GM19324 (cell line): ENCODE measurements at regions not wholly inside any gene's neighbourhood (a gene's known extent, or its start where the extent isn't known, plus 50 kb on each side); places are given as distances from the start of the nearest gene placed in this dataset.

Experiments
- ATAC-seq: cut with Tn5 transposase; IDR thresholded peaks from one replicate; pipeline ENCODE4 v1.9.1; 2021; ENCODE audit warnings: mild to moderate bottlenecking, moderate library complexity; ENCODE audit not compliant: unreplicated experiment, low FRiP score

GRCh38 chr2:167548396-167548795, 660.1 kb downstream of the XIRP2 start:
- no peak for ATAC-seq

GRCh38 chr2:167544602-167545001, 656.3 kb downstream of the XIRP2 start:
- ATAC-seq = no peak

GRCh38 chr2:167543721-167544120, 655.4 kb downstream of the XIRP2 start:
- no peak for ATAC-seq

GRCh38 chr2:167537743-167538142, 649.5 kb downstream of the XIRP2 start:
- ATAC-seq = no peak

- ATAC-seq = no peak
Measured at GRCh38 chr2:167534443-167534842, 646.2 kb downstream of the XIRP2 start.

- ATAC-seq = no peak
Measured at GRCh38 chr2:167524786-167525185, 636.5 kb downstream of the XIRP2 start.

GRCh38 chr2:167510071-167510759, 621.9 kb downstream of the XIRP2 start:
- no peak for ATAC-seq

- ATAC-seq = no peak
Measured at GRCh38 chr2:167509586-167509985, 621.3 kb downstream of the XIRP2 start.

- no peak for ATAC-seq
Measured at GRCh38 chr2:167508709-167509108, 620.4 kb downstream of the XIRP2 start.

- ATAC-seq = no peak
Measured at GRCh38 chr2:167506395-167506794, 618.1 kb downstream of the XIRP2 start.

- no peak for ATAC-seq
Measured at GRCh38 chr2:167504695-167505094, 616.4 kb downstream of the XIRP2 start.

- ATAC-seq = no peak
Measured at GRCh38 chr2:167504061-167504460, 615.8 kb downstream of the XIRP2 start.

- ATAC-seq = no peak
Measured at GRCh38 chr2:167501618-167502017, 613.3 kb downstream of the XIRP2 start.

- ATAC-seq = no peak
Measured at GRCh38 chr2:167493862-167494261, 605.6 kb downstream of the XIRP2 start.

GRCh38 chr2:167492486-167492885, 604.2 kb downstream of the XIRP2 start:
- ATAC-seq = no peak

GRCh38 chr2:167491788-167492187, 603.5 kb downstream of the XIRP2 start:
- ATAC-seq = no peak

GRCh38 chr2:167490455-167490854, 602.2 kb downstream of the XIRP2 start:
- ATAC-seq = no peak

- ATAC-seq = no peak
Measured at GRCh38 chr2:167489325-167489724, 601.0 kb downstream of the XIRP2 start.

- no peak for ATAC-seq
Measured at GRCh38 chr2:167487728-167488127, 599.4 kb downstream of the XIRP2 start.

GRCh38 chr2:167484875-167485274, 596.6 kb downstream of the XIRP2 start:
- no peak for ATAC-seq

- no peak for ATAC-seq
Measured at GRCh38 chr2:167480986-167481309, 592.7 kb downstream of the XIRP2 start.

GRCh38 chr2:167480232-167480985, 592.1 kb downstream of the XIRP2 start:
- peak; percentile 74 for ATAC-seq
